ENCODE measurements at regions not wholly inside any gene's neighbourhood (a gene's known extent, or its start where the extent isn't known, plus 50 kb on each side); places are given as distances from the start of the nearest gene placed in this dataset.

DNA sequence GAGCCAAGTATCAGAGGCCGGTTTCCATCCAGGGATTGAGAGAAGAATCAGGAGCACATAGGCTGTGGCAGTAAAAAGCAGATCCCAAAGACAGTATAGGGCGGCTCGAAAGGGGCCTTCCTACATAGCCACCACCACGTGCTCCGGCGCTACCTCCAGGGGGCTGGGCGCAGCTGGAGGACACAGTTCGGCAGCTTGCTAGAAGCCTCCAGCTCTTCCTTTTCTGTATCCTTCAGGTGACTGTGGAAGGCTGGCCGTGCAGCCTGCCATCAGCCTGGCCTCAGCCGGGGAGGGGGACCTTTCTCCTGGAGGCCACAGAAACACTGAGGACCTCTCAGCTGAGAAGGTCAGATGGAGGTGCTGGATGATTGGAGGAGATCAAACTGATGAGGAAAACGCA lies 183.6 kb upstream of the GLI2 start:
- no peak for TF ChIP-seq CTCF (IDR thresholded peaks at IDR 0.05; ENCODE audit: insufficient read depth, low read depth, low read length, missing control alignments)
- DNase-seq (ENCODE audit: low read depth): no peak
- no peak overlapping the region for H3K4me3 ChIP-seq (ENCODE audit: low read length)

DNA sequence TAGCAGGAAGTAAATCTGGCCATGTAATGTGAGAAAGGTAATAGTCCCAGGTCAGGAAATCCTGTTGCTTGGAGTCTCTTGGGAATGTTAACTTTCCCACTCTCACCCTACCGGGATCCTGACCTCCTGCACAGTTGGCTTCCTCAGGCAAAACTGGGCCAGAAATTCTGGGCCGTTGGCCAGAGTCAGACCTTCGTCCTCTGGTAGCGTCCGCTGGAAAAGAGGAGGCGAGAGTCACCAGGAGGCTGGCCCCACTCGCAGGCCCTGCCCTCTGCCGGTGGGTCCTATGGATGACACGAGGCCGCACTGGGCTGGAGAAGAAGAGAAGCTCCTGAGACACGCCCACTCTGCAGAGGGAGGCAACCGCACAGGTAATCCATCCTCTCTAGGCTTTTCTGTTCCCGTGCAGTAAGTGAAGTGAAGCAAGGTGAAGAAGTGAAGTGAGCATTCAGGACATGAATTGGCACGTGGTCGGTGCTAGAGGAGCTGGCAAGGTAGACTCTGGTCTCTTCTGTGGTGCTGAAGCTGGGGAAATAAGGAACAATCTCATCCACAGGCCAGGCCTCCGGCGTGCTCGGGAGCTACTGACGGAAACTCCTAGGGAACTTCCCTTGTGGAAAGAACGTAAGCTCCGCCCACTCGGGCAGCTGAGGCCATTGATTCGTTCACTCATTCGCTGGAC lies 182.7 kb upstream of the GLI2 start:
- peak; percentile 86 for DNase-seq (ENCODE audit: low read depth)
- TF ChIP-seq CTCF (IDR thresholded peaks at IDR 0.05; ENCODE audit: insufficient read depth, low read depth, low read length, missing control alignments): peak; percentile 77
- no peak overlapping the region for H3K4me3 ChIP-seq (ENCODE audit: low read length)

DNA sequence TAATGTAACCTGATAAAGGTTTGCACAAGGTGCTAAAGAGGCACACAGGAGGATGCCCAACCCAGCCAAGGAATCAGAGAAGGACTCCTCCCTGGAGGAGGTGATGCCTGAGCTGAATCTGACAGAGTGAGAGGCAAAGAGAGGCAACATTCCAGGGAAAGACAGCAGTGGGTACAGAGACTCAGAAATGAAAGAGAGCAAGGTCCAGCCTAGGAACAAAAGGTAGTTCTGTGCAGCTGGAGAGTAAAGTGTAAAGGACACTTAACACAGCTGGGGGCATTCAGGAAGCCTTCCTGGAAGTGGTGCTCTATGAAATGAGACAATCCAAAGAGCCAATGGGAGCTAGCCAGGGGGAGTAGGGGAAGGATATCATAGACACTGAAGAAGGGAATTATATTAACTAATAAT lies 181.0 kb upstream of the GLI2 start:
- no peak for TF ChIP-seq CTCF (IDR thresholded peaks at IDR 0.05; ENCODE audit: insufficient read depth, low read depth, low read length, missing control alignments)
- H3K4me3 ChIP-seq (ENCODE audit: low read length): no peak overlapping the region
- no peak for DNase-seq (ENCODE audit: low read depth)

- DNase-seq (ENCODE audit: low read depth): no peak
- no peak overlapping the region for H3K4me3 ChIP-seq (ENCODE audit: low read length)
- TF ChIP-seq CTCF (IDR thresholded peaks at IDR 0.05; ENCODE audit: insufficient read depth, low read depth, low read length, missing control alignments): no peak
Measured at GRCh38 chr2:120555092-120555491, 180.6 kb upstream of the GLI2 start.

DNA sequence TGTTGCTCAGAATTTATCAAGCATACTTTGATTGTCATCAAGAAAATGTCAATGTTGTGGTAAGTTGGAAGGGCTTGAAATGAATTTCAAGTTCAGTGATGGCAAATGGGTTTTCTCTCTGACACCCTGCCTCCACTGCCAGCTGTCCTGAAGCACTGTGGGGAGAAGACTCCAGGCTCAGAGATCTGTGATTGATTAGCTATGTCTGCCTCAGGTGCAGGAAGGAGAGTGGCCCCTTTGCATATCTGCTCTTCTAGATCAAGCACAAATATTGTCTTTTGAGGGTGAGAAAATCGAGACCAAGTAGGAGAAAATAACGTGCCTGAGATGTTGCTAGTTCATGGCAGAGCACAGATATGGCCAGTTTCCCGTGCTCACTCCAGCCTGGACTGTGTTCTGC lies 178.8 kb upstream of the GLI2 start:
- DNase-seq (ENCODE audit: low read depth): no peak
- H3K4me3 ChIP-seq (ENCODE audit: low read length): no peak overlapping the region
- TF ChIP-seq CTCF (IDR thresholded peaks at IDR 0.05; ENCODE audit: insufficient read depth, low read depth, low read length, missing control alignments): no peak

DNA sequence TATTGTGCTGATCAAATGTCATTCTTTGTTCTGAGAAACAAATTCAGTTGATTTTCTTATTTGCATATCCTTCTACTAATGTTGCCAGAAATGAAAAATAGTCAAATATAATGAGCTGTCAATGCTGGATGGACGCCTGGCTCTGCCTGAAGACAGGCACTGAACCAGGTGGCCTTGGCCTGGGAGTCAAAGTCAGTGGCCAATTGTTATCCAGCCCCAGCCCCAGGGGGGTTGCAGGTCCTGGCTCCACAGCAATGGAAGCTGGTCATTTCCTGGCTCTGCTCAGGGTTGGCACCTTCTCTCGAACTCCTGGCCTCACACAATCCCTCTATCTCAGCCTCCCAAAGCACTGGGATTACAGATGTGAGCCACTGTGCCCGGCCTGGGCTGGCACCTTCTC lies 176.8 kb upstream of the GLI2 start:
- no peak overlapping the region for H3K4me3 ChIP-seq (ENCODE audit: low read length)
- no peak for TF ChIP-seq CTCF (IDR thresholded peaks at IDR 0.05; ENCODE audit: insufficient read depth, low read depth, low read length, missing control alignments)
- DNase-seq (ENCODE audit: low read depth): no peak

DNA sequence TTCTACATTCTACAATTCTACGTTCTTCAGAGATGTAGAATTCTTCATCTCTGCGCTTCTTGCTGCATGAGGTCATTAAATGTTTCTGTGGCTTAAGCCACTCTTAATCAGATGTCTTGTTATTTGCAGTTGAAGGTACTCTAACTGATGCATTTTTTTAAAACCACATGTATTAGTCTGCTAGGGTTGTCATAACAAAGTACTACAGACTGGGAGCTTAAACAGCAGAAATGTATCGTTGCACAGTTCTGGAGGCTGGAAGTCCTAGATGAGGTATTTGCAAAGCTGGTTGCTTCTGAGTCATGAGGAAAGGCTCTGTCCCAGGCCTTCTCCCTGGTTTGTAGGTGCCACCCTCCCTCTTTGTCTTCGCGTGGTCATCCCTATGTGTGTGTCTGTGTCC lies 176.3 kb upstream of the GLI2 start:
- H3K4me3 ChIP-seq (ENCODE audit: low read length): no peak overlapping the region
- DNase-seq (ENCODE audit: low read depth): peak; percentile 61
- no peak for TF ChIP-seq CTCF (IDR thresholded peaks at IDR 0.05; ENCODE audit: insufficient read depth, low read depth, low read length, missing control alignments)
